ENCODE measurements at regions not wholly inside any gene's neighbourhood (a gene's known extent, or its start where the extent isn't known, plus 50 kb on each side); places are given as distances from the start of the nearest gene placed in this dataset.
"Not testable (repeated sequence)": the region's sequence is repeated elsewhere in the genome, so short reads cannot be mapped to it uniquely, and the experiment has no call there.

GRCh38 chr4:159673221-159673620 is 570.3 kb downstream of the RAPGEF2 start:
- DNase-seq, result no peak

- no peak for DNase-seq
Observed at GRCh38 chr4:159674241-159674640, 571.4 kb downstream of the RAPGEF2 start.

GRCh38 chr4:159677521-159677920 is 574.6 kb downstream of the RAPGEF2 start:
- DNase-seq, result no peak

- no peak for DNase-seq
Observed at GRCh38 chr4:159682996-159683395, 580.1 kb downstream of the RAPGEF2 start.

GRCh38 chr4:159684061-159684460 is 581.2 kb downstream of the RAPGEF2 start:
- no peak for DNase-seq

GRCh38 chr4:159685340-159686092 is 582.6 kb downstream of the RAPGEF2 start:
- no peak for DNase-seq

- no peak for DNase-seq
Observed at GRCh38 chr4:159689526-159689925, 586.6 kb downstream of the RAPGEF2 start.

GRCh38 chr4:159697322-159698283 is 594.7 kb downstream of the RAPGEF2 start:
- no peak for DNase-seq

GRCh38 chr4:159698336-159698735 is 595.5 kb downstream of the RAPGEF2 start:
- DNase-seq, result no peak

GRCh38 chr4:159702200-159702599 is 599.3 kb downstream of the RAPGEF2 start:
- no peak for DNase-seq

- no peak for DNase-seq
Observed at GRCh38 chr4:159705334-159705733, 602.5 kb downstream of the RAPGEF2 start.

GRCh38 chr4:159706704-159707103 is 603.8 kb downstream of the RAPGEF2 start:
- no peak for DNase-seq

- DNase-seq, result not testable (repeated sequence)
Observed at GRCh38 chr4:159715180-159715579, 612.3 kb downstream of the RAPGEF2 start.

- DNase-seq, result no peak
Observed at GRCh38 chr4:159719531-159719930, 616.7 kb downstream of the RAPGEF2 start.

- no peak for DNase-seq
Observed at GRCh38 chr4:159722052-159722451, 619.2 kb downstream of the RAPGEF2 start.

GRCh38 chr4:159722918-159723317 is 620.0 kb downstream of the RAPGEF2 start:
- DNase-seq, result no peak

- DNase-seq, result no peak
Observed at GRCh38 chr4:159723341-159724048, 620.6 kb downstream of the RAPGEF2 start.

- DNase-seq, result no peak
Observed at GRCh38 chr4:159725571-159725970, 622.7 kb downstream of the RAPGEF2 start.

GRCh38 chr4:159735281-159736207 is 632.7 kb downstream of the RAPGEF2 start:
- DNase-seq, result no peak

GRCh38 chr4:159736411-159736810 is 633.5 kb downstream of the RAPGEF2 start:
- DNase-seq, result no peak

- no peak for DNase-seq
Observed at GRCh38 chr4:159743971-159744370, 641.1 kb downstream of the RAPGEF2 start.

GRCh38 chr4:159747983-159748382 is 645.1 kb downstream of the RAPGEF2 start:
- DNase-seq, result no peak

All from cerebellar nuclear complex (tissue), 1 donor.